HTR-8/SVneo (cell line): ENCODE measurements at regions not wholly inside any gene's neighbourhood (a gene's known extent, or its start where the extent isn't known, plus 50 kb on each side); places are given as distances from the start of the nearest gene placed in this dataset.
A peak's percentile ranks its signal among the peaks of the same experiment; 100 is the strongest.

Experiments used
- DNase-seq: peaks from one replicate; pipeline ENCODE4 v3.0.0; 2011; ENCODE audit warnings: low spot score, mixed read lengths; ENCODE audit not compliant: insufficient read length
- FAIRE-seq: peaks from 2 replicates; lab custom pipeline; 2011; peaks lifted over from hg19 to GRCh38; lab: Jason Lieb, UNC

DNA sequence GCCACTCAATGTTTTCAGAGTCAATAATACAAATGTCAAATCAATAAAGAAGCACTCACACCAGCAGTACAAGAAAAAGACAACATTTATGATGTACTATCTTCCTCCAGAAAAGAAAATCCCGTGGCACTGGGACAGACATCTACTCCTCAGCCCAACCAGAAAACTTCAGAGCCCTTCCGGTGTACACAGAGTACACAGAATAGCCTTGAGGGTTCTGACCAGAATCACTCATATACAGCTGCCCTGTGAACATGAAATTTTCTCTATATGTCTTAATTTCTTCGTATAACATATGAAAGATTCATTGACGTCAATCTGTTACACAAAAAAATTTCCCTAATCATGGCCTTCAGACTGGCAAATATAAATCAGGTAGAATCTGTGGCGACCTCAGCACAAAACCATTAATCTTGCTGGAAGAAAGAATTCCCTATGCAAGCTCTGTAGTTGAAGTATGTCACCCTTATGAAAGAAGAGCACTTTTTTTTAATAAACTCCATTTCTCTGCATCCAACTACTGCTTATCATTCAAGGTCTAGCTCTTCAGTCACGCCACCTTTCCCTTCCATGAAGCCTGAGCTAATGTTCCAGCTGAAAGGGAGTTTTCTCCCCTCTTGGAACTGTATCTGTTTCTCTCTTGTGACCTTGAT, 53.8 kb upstream of the PLAAT1 start:
- DNase-seq (no peak), FAIRE-seq (no peak)

DNA sequence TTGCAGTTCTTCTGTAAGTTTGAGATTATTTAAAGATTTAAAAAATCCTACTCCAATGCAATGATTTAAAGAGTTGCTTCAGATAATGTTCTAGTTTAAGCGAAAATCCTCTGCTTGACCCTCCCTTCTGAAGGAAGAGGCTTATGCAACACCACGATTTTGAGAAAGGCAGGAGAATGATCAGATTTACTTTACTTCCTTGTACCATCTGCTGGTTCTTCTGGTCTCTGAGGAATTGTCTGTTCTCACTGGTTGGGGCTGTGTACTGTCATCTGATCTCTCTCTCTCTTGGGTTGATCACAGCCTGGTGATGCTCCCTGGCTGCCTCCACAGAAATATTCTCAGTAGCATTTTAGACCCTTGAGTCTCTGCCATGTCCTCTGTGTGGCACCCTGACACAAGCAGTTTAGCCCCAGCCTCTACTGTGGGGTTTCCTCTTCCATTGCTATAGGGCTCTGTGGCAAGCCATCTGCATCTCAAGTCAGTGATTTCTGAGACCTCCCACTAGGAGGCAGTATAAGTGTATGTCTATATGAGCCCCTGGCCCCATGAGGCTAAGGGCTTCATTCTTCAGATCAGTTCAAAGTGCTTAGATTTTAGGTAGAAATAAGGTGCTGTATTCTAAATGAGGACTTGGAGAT, 50.8 kb upstream of the PLAAT1 start:
- no peak for FAIRE-seq
- DNase-seq, result peak; percentile 21
